Esophagus muscularis mucosa (tissue), 3 donors: ENCODE measurements at regions not wholly inside any gene's neighbourhood (a gene's known extent, or its start where the extent isn't known, plus 50 kb on each side); places are given as distances from the start of the nearest gene placed in this dataset.

ENCODE experiments used
- POLR2A ChIP-seq: fragments of 450-650 bp; IDR thresholded peaks from one replicate; pipeline ENCODE4 v1.6.1; 2017; ENCODE audit warnings: antibody characterized with exemption, moderate library complexity, mild to moderate bottlenecking, low read depth
- TF ChIP-seq, protein P1 (sequence below), 3 experiments: fragments of 200-600 bp in 2 of 3; fragments of 450-650 bp in 1 of 3; sonication (generic) in 2 of 3; IDR thresholded peaks; one replicate each; pipeline ENCODE4 v1.5.1; 2017 to 2019; ENCODE audit warnings: antibody characterized with exemption in 3 of 3, mild to moderate bottlenecking in 2 of 3, moderate library complexity in 1 of 3

DNA sequence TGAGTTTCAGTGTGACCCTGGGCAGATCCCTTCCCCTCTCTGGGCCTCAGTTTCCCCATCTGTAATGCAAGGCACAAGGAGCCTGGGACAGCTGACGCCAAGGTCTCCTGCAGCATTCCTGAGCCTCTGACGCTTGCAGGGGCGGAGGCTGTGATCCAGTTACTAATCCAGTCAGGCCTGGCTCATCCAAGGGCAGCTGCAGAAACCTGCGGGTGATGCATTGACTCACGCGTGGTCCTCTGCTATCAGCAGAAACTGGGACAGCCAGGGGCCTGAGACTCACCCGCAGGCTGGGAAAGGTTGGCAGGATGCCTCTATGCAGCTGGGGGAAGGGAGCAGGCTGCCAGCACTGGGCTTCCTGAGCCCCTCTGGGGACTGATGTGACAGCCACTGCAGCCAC is 65.0 kb upstream of the SIRPA start:
- TF ChIP-seq, protein P1, sequence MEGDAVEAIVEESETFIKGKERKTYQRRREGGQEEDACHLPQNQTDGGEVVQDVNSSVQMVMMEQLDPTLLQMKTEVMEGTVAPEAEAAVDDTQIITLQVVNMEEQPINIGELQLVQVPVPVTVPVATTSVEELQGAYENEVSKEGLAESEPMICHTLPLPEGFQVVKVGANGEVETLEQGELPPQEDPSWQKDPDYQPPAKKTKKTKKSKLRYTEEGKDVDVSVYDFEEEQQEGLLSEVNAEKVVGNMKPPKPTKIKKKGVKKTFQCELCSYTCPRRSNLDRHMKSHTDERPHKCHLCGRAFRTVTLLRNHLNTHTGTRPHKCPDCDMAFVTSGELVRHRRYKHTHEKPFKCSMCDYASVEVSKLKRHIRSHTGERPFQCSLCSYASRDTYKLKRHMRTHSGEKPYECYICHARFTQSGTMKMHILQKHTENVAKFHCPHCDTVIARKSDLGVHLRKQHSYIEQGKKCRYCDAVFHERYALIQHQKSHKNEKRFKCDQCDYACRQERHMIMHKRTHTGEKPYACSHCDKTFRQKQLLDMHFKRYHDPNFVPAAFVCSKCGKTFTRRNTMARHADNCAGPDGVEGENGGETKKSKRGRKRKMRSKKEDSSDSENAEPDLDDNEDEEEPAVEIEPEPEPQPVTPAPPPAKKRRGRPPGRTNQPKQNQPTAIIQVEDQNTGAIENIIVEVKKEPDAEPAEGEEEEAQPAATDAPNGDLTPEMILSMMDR (IDR thresholded peaks at IDR 0.05): no peak
- TF ChIP-seq POLR2A: no peak
